T-helper 1 cell treated with Interleukin-12 subunit alpha and Interleukin-12 subunit beta and Interleukin-4 antibody, amounts not matched to agents 30 μg/mL and 1 μg/mL, for 36 hours (primary cell): ENCODE measurements at regions not wholly inside any gene's neighbourhood (a gene's known extent, or its start where the extent isn't known, plus 50 kb on each side); places are given as distances from the start of the nearest gene placed in this dataset.
"Not testable (repeated sequence)": the region's sequence is repeated elsewhere in the genome, so short reads cannot be mapped to it uniquely, and the experiment has no call there.

Experiments used
- H3K27ac Mint-ChIP-seq: one replicate; pipeline ENCODE4 v1.8.0; 2021; ENCODE audit warnings: mild to moderate bottlenecking, mixed read lengths
- H3K27me3 Mint-ChIP-seq: one replicate; pipeline ENCODE4 v1.8.0; 2021; ENCODE audit warnings: low read depth, mixed read lengths
- H3K36me3 Mint-ChIP-seq: one replicate; pipeline ENCODE4 v1.8.0; 2021; ENCODE audit warnings: low read depth, mixed read lengths
- H3K4me1 Mint-ChIP-seq: one replicate; pipeline ENCODE4 v1.8.0; 2021; ENCODE audit warnings: low read depth, mixed read lengths
- H3K4me3 Mint-ChIP-seq: one replicate; pipeline ENCODE4 v1.8.0; 2021; ENCODE audit warnings: mild to moderate bottlenecking, moderate library complexity, mixed read lengths
- H3K9me3 Mint-ChIP-seq: one replicate; pipeline ENCODE4 v1.8.0; 2021; ENCODE audit warnings: mixed read lengths

GRCh38 chr16:66251476-66252160, 114.9 kb upstream of the CDH5 start:
- H3K4me1 Mint-ChIP-seq = no peaks in the 10 kb centered on the region
- H3K27ac Mint-ChIP-seq = no peak overlapping the region
- peaks cover 3% of the 10 kb centered on the region for H3K27me3 Mint-ChIP-seq
- no peaks in the 10 kb centered on the region for H3K9me3 Mint-ChIP-seq
- H3K4me3 Mint-ChIP-seq = no peak overlapping the region
- H3K36me3 Mint-ChIP-seq = no peaks in the 10 kb centered on the region

- Mint-ChIP-seq H3K4me1 (no peaks in the 10 kb centered on the region), H3K27ac (no peak overlapping the region), H3K27me3 (peaks cover 3% of the 10 kb centered on the region), H3K4me3 (no peak overlapping the region), H3K9me3 (no peaks in the 10 kb centered on the region), H3K36me3 (no peaks in the 10 kb centered on the region)
Observed at GRCh38 chr16:66250686-66251431, 115.6 kb upstream of the CDH5 start.

- Mint-ChIP-seq H3K27me3 (peaks cover 3% of the 10 kb centered on the region), H3K27ac (no peak overlapping the region)
Observed at GRCh38 chr16:66247516-66248481, 118.7 kb upstream of the CDH5 start.

GRCh38 chr16:66245868-66246267, 120.6 kb upstream of the CDH5 start:
- Mint-ChIP-seq H3K36me3 (no peaks in the 10 kb centered on the region), H3K27ac (no peak overlapping the region), H3K4me1 (no peaks in the 10 kb centered on the region), H3K27me3 (peaks cover 3% of the 10 kb centered on the region), H3K9me3 (no peaks in the 10 kb centered on the region), H3K4me3 (no peak overlapping the region)

More at GRCh38 chr16:66247516-66248481, 118.7 kb upstream of the CDH5 start:
- Mint-ChIP-seq H3K36me3 (no peaks in the 10 kb centered on the region), H3K4me1 (no peaks in the 10 kb centered on the region), H3K9me3 (no peaks in the 10 kb centered on the region), H3K4me3 (no peak overlapping the region)

- Mint-ChIP-seq H3K9me3 (no peaks in the 10 kb centered on the region), H3K4me1 (no peaks in the 10 kb centered on the region), H3K4me3 (no peak overlapping the region), H3K27me3 (peaks cover 3% of the 10 kb centered on the region), H3K27ac (no peak overlapping the region), H3K36me3 (no peaks in the 10 kb centered on the region)
Observed at GRCh38 chr16:66245072-66245471, 121.4 kb upstream of the CDH5 start.

GRCh38 chr16:66242672-66243071, 123.8 kb upstream of the CDH5 start:
- no peak overlapping the region for H3K4me3 Mint-ChIP-seq
- no peaks in the 10 kb centered on the region for H3K27me3 Mint-ChIP-seq
- H3K27ac Mint-ChIP-seq = no peak overlapping the region
- no peaks in the 10 kb centered on the region for H3K4me1 Mint-ChIP-seq
- no peaks in the 10 kb centered on the region for H3K9me3 Mint-ChIP-seq
- no peaks in the 10 kb centered on the region for H3K36me3 Mint-ChIP-seq

- H3K9me3 Mint-ChIP-seq, H3K4me1 Mint-ChIP-seq, H3K4me3 Mint-ChIP-seq, H3K36me3 Mint-ChIP-seq, H3K27ac Mint-ChIP-seq, H3K27me3 Mint-ChIP-seq: not testable (repeated sequence)
Observed at GRCh38 chr16:66242206-66242605, 124.3 kb upstream of the CDH5 start.

- Mint-ChIP-seq H3K27me3 (no peaks in the 10 kb centered on the region), H3K9me3 (no peaks in the 10 kb centered on the region), H3K27ac (no peak overlapping the region), H3K36me3 (no peaks in the 10 kb centered on the region), H3K4me3 (no peak overlapping the region), H3K4me1 (no peaks in the 10 kb centered on the region)
Observed at GRCh38 chr16:66240631-66241395, 125.7 kb upstream of the CDH5 start.

- Mint-ChIP-seq H3K27me3 (no peaks in the 10 kb centered on the region), H3K9me3 (no peaks in the 10 kb centered on the region), H3K36me3 (no peaks in the 10 kb centered on the region)
Observed at GRCh38 chr16:66240088-66240487, 126.4 kb upstream of the CDH5 start.

GRCh38 chr16:66238696-66239095, 127.8 kb upstream of the CDH5 start:
- H3K4me1 Mint-ChIP-seq = no peaks in the 10 kb centered on the region
- no peaks in the 10 kb centered on the region for H3K9me3 Mint-ChIP-seq
- no peak overlapping the region for H3K27ac Mint-ChIP-seq
- H3K36me3 Mint-ChIP-seq = no peaks in the 10 kb centered on the region
- no peaks in the 10 kb centered on the region for H3K27me3 Mint-ChIP-seq
- no peak overlapping the region for H3K4me3 Mint-ChIP-seq

More at GRCh38 chr16:66240088-66240487, 126.4 kb upstream of the CDH5 start:
- no peak overlapping the region for H3K4me3 Mint-ChIP-seq
- no peaks in the 10 kb centered on the region for H3K4me1 Mint-ChIP-seq
- no peak overlapping the region for H3K27ac Mint-ChIP-seq

- Mint-ChIP-seq H3K4me3 (no peak overlapping the region), H3K9me3 (no peaks in the 10 kb centered on the region), H3K27me3 (no peaks in the 10 kb centered on the region), H3K36me3 (no peaks in the 10 kb centered on the region), H3K27ac (no peak overlapping the region), H3K4me1 (no peaks in the 10 kb centered on the region)
Observed at GRCh38 chr16:66236301-66236700, 130.2 kb upstream of the CDH5 start.

- no peaks in the 10 kb centered on the region for H3K36me3 Mint-ChIP-seq
- H3K4me1 Mint-ChIP-seq = peaks cover 4% of the 10 kb centered on the region
- H3K27me3 Mint-ChIP-seq = no peaks in the 10 kb centered on the region
- H3K9me3 Mint-ChIP-seq = no peaks in the 10 kb centered on the region
- no peak overlapping the region for H3K27ac Mint-ChIP-seq
- no peak overlapping the region for H3K4me3 Mint-ChIP-seq
Observed at GRCh38 chr16:66231452-66232160, 134.9 kb upstream of the CDH5 start.

GRCh38 chr16:66229651-66230050, 136.8 kb upstream of the CDH5 start:
- no peaks in the 10 kb centered on the region for H3K27me3 Mint-ChIP-seq
- peaks cover 4% of the 10 kb centered on the region for H3K4me1 Mint-ChIP-seq
- no peak overlapping the region for H3K27ac Mint-ChIP-seq
- H3K4me3 Mint-ChIP-seq = no peak overlapping the region
- H3K9me3 Mint-ChIP-seq = no peaks in the 10 kb centered on the region
- no peaks in the 10 kb centered on the region for H3K36me3 Mint-ChIP-seq
